ENCODE measurements at regions not wholly inside any gene's neighbourhood (a gene's known extent, or its start where the extent isn't known, plus 50 kb on each side); places are given as distances from the start of the nearest gene placed in this dataset.

DNA sequence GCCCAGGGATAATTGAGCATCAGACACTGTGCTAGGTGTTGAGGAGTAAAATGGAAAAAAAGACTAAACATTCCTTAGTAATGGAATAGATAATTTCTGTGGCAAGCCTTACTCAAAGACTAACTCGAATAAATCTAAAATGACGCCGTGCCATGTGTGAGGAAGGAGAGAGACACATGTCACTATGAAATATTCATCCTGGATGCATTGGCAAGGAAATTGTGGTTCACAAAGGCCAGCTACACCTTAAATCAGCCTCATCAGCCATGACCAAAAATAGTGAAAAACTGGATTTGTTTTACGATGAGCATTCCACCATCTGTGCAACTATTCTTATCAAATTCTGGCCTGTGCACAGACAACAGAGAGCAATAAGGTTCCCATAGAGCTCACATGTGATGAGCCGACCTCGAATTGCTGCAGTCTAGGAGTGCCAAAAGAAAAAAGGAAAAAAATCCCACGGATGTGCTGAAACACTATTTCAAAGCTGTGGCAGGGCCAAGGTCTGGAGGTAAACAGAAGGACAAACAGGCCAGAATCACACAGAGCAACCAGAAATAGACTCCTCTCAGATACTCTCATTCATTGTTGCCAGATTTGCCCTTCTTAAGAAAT is 505.7 kb downstream of the EFNB2 start:
- TF ChIP-seq EZH2 (IDR thresholded peaks at IDR 0.05; ENCODE audit: low read depth, unreplicated experiment) (no peak), POLR2AphosphoS5 (IDR thresholded peaks at IDR 0.05; ENCODE audit: low read depth) (no peak), EZH2phosphoT487 (IDR thresholded peaks at IDR 0.05; ENCODE audit: unreplicated experiment) (no peak), JUNB (IDR thresholded peaks at IDR 0.05; ENCODE audit: unreplicated experiment) (no peak), ZNF331 (CRISPR knock-in tag; IDR thresholded peaks at IDR 0.05; ENCODE audit: low read depth) (no peak)
- TF ChIP-seq, protein P1, sequence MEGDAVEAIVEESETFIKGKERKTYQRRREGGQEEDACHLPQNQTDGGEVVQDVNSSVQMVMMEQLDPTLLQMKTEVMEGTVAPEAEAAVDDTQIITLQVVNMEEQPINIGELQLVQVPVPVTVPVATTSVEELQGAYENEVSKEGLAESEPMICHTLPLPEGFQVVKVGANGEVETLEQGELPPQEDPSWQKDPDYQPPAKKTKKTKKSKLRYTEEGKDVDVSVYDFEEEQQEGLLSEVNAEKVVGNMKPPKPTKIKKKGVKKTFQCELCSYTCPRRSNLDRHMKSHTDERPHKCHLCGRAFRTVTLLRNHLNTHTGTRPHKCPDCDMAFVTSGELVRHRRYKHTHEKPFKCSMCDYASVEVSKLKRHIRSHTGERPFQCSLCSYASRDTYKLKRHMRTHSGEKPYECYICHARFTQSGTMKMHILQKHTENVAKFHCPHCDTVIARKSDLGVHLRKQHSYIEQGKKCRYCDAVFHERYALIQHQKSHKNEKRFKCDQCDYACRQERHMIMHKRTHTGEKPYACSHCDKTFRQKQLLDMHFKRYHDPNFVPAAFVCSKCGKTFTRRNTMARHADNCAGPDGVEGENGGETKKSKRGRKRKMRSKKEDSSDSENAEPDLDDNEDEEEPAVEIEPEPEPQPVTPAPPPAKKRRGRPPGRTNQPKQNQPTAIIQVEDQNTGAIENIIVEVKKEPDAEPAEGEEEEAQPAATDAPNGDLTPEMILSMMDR (conservative IDR thresholded peaks at IDR 0.05; ENCODE audit: low read depth in 2 of 2), result no peak
- TF ChIP-seq, protein P2, sequence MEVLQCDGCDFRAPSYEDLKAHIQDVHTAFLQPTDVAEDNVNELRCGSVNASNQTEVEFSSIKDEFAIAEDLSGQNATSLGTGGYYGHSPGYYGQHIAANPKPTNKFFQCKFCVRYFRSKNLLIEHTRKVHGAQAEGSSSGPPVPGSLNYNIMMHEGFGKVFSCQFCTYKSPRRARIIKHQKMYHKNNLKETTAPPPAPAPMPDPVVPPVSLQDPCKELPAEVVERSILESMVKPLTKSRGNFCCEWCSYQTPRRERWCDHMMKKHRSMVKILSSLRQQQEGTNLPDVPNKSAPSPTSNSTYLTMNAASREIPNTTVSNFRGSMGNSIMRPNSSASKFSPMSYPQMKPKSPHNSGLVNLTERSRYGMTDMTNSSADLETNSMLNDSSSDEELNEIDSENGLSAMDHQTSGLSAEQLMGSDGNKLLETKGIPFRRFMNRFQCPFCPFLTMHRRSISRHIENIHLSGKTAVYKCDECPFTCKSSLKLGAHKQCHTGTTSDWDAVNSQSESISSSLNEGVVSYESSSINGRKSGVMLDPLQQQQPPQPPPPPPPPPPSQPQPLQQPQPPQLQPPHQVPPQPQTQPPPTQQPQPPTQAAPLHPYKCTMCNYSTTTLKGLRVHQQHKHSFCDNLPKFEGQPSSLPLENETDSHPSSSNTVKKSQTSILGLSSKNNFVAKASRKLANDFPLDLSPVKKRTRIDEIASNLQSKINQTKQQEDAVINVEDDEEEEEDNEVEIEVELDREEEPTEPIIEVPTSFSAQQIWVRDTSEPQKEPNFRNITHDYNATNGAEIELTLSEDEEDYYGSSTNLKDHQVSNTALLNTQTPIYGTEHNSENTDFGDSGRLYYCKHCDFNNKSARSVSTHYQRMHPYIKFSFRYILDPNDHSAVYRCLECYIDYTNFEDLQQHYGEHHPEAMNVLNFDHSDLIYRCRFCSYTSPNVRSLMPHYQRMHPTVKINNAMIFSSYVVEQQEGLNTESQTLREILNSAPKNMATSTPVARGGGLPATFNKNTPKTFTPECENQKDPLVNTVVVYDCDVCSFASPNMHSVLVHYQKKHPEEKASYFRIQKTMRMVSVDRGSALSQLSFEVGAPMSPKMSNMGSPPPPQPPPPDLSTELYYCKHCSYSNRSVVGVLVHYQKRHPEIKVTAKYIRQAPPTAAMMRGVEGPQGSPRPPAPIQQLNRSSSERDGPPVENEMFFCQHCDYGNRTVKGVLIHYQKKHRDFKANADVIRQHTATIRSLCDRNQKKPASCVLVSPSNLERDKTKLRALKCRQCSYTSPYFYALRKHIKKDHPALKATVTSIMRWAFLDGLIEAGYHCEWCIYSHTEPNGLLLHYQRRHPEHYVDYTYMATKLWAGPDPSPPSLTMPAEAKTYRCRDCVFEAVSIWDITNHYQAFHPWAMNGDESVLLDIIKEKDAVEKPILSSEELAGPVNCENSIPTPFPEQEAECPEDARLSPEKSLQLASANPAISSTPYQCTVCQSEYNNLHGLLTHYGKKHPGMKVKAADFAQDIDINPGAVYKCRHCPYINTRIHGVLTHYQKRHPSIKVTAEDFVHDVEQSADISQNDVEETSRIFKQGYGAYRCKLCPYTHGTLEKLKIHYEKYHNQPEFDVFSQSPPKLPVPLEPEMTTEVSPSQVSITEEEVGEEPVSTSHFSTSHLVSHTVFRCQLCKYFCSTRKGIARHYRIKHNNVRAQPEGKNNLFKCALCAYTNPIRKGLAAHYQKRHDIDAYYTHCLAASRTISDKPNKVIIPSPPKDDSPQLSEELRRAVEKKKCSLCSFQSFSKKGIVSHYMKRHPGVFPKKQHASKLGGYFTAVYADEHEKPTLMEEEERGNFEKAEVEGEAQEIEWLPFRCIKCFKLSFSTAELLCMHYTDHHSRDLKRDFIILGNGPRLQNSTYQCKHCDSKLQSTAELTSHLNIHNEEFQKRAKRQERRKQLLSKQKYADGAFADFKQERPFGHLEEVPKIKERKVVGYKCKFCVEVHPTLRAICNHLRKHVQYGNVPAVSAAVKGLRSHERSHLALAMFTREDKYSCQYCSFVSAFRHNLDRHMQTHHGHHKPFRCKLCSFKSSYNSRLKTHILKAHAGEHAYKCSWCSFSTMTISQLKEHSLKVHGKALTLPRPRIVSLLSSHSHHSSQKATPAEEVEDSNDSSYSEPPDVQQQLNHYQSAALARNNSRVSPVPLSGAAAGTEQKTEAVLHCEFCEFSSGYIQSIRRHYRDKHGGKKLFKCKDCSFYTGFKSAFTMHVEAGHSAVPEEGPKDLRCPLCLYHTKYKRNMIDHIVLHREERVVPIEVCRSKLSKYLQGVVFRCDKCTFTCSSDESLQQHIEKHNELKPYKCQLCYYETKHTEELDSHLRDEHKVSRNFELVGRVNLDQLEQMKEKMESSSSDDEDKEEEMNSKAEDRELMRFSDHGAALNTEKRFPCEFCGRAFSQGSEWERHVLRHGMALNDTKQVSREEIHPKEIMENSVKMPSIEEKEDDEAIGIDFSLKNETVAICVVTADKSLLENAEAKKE (CRISPR knock-in tag; IDR thresholded peaks at IDR 0.05), result no peak
- TF ChIP-seq, protein P3, sequence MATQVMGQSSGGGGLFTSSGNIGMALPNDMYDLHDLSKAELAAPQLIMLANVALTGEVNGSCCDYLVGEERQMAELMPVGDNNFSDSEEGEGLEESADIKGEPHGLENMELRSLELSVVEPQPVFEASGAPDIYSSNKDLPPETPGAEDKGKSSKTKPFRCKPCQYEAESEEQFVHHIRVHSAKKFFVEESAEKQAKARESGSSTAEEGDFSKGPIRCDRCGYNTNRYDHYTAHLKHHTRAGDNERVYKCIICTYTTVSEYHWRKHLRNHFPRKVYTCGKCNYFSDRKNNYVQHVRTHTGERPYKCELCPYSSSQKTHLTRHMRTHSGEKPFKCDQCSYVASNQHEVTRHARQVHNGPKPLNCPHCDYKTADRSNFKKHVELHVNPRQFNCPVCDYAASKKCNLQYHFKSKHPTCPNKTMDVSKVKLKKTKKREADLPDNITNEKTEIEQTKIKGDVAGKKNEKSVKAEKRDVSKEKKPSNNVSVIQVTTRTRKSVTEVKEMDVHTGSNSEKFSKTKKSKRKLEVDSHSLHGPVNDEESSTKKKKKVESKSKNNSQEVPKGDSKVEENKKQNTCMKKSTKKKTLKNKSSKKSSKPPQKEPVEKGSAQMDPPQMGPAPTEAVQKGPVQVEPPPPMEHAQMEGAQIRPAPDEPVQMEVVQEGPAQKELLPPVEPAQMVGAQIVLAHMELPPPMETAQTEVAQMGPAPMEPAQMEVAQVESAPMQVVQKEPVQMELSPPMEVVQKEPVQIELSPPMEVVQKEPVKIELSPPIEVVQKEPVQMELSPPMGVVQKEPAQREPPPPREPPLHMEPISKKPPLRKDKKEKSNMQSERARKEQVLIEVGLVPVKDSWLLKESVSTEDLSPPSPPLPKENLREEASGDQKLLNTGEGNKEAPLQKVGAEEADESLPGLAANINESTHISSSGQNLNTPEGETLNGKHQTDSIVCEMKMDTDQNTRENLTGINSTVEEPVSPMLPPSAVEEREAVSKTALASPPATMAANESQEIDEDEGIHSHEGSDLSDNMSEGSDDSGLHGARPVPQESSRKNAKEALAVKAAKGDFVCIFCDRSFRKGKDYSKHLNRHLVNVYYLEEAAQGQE (IDR thresholded peaks at IDR 0.05; ENCODE audit: unreplicated experiment), result no peak
- TF ChIP-seq, protein P4, sequence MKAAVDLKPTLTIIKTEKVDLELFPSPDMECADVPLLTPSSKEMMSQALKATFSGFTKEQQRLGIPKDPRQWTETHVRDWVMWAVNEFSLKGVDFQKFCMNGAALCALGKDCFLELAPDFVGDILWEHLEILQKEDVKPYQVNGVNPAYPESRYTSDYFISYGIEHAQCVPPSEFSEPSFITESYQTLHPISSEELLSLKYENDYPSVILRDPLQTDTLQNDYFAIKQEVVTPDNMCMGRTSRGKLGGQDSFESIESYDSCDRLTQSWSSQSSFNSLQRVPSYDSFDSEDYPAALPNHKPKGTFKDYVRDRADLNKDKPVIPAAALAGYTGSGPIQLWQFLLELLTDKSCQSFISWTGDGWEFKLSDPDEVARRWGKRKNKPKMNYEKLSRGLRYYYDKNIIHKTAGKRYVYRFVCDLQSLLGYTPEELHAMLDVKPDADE (IDR thresholded peaks at IDR 0.05), result no peak

All from GM23338 (cell line).